Neural crest cell (in vitro differentiated cells): ENCODE measurements at regions not wholly inside any gene's neighbourhood (a gene's known extent, or its start where the extent isn't known, plus 50 kb on each side); places are given as distances from the start of the nearest gene placed in this dataset.

Experiments used
- DNase-seq: peaks from one replicate; pipeline ENCODE4 v3.0.0; 2021; ENCODE audit warnings: low read depth, mixed read lengths, low spot score
- H3K27ac Mint-ChIP-seq: one replicate; pipeline ENCODE4 v1.8.0; 2021; ENCODE audit warnings: mild to moderate bottlenecking, mixed read lengths; ENCODE audit not compliant: unreplicated experiment
- H3K27me3 Mint-ChIP-seq: 2 replicates; pipeline ENCODE4 v1.8.0; 2021; ENCODE audit warnings: low read depth, mild to moderate bottlenecking, mixed read lengths
- H3K36me3 Mint-ChIP-seq: 2 replicates; pipeline ENCODE4 v1.8.0; 2021; ENCODE audit warnings: low read depth, mild to moderate bottlenecking, mixed read lengths
- H3K4me1 Mint-ChIP-seq: 2 replicates; pipeline ENCODE4 v1.8.0; 2021; ENCODE audit warnings: mixed read lengths
- H3K4me3 Mint-ChIP-seq: one replicate; pipeline ENCODE4 v1.8.0; 2021; ENCODE audit warnings: mild to moderate bottlenecking, mixed read lengths
- H3K9me3 Mint-ChIP-seq: 2 replicates; pipeline ENCODE4 v1.8.0; 2021; ENCODE audit warnings: mixed read lengths
- TF ChIP-seq, protein P1 (sequence below): fragments of 200-600 bp; sonication (generic); conservative IDR thresholded peaks from 2 replicates; pipeline ENCODE4 v1.5.0; 2021; ENCODE audit warnings: antibody characterized with exemption, mild to moderate bottlenecking

DNA sequence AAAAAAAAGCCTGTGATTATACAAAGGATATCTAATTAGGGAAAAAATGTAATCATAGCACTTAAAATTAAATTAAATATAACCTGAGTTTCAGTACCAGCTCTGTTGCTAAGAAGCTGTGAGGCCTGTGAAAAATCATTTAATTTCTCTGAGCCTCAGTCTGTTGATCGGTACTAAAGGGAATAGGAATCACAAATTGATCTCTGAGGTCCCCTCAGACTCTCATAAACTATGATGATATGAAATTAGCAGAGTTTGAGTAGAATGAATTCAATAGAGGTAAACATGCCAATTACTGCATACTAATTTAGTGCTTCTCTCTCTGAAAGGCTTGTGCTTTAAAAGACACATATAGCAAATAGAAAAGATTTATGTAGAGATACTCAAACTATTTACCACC lies 416.8 kb upstream of the NCAM2 start:
- H3K4me1 Mint-ChIP-seq = no peaks in the 10 kb centered on the region

DNA sequence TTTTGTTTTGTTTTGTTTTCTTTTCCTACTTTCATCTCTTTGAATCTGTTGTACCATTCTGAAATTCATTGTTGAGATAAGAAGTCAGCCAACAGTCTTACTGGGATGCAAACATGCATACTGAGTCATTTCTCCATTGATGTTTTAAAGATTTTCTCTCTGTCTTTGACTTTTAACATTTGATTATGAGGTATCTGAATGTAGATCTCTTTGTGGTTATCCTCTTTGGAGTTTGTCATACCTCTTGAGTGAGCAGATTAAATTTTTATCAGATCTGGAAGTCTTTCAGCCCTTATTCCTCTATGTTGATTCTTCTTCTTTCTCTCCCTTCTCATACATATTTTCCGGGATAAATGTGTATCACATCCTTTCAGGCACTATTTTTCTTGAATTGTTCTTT lies 406.9 kb upstream of the NCAM2 start:
- Mint-ChIP-seq H3K4me1 (no peaks in the 10 kb centered on the region), H3K9me3 (peaks cover 3% of the 10 kb centered on the region), H3K36me3 (no peaks in the 10 kb centered on the region), H3K4me3 (no peak overlapping the region), H3K27ac (no peak overlapping the region), H3K27me3 (no peaks in the 10 kb centered on the region)
- DNase-seq = no peak
- TF ChIP-seq, protein P1, sequence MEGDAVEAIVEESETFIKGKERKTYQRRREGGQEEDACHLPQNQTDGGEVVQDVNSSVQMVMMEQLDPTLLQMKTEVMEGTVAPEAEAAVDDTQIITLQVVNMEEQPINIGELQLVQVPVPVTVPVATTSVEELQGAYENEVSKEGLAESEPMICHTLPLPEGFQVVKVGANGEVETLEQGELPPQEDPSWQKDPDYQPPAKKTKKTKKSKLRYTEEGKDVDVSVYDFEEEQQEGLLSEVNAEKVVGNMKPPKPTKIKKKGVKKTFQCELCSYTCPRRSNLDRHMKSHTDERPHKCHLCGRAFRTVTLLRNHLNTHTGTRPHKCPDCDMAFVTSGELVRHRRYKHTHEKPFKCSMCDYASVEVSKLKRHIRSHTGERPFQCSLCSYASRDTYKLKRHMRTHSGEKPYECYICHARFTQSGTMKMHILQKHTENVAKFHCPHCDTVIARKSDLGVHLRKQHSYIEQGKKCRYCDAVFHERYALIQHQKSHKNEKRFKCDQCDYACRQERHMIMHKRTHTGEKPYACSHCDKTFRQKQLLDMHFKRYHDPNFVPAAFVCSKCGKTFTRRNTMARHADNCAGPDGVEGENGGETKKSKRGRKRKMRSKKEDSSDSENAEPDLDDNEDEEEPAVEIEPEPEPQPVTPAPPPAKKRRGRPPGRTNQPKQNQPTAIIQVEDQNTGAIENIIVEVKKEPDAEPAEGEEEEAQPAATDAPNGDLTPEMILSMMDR = no peak

More for the DNA sequence above, 416.8 kb upstream of the NCAM2 start:
- Mint-ChIP-seq H3K4me3 (no peak overlapping the region), H3K9me3 (peaks cover 3% of the 10 kb centered on the region), H3K27me3 (no peaks in the 10 kb centered on the region), H3K36me3 (no peaks in the 10 kb centered on the region), H3K27ac (no peak overlapping the region)
- DNase-seq = no peak
- TF ChIP-seq, protein P1 = no peak

DNA sequence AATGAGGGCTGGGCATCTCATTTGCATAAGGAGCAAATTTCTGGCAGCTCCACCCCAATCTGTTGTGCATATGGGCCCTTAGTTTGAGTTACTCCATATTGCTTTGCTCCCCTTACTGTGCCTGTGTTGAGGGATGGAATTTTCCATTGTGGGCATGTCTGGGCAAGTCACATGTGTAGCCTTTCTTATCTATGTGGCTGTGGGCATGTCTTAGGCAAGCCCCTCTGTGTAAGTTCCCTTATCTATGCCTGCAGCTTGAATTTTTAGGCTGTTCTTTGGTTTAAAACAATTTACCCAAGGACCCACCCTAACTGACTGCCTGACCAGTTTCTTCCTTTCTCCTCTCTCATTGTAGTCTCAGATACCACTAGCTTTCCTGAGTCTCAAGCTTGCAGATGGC lies 405.7 kb upstream of the NCAM2 start:
- no peaks in the 10 kb centered on the region for H3K4me1 Mint-ChIP-seq
- H3K36me3 Mint-ChIP-seq = no peaks in the 10 kb centered on the region
- H3K27ac Mint-ChIP-seq = no peak overlapping the region
- TF ChIP-seq, protein P1 = no peak
- no peak overlapping the region for H3K4me3 Mint-ChIP-seq
- no peaks in the 10 kb centered on the region for H3K27me3 Mint-ChIP-seq
- DNase-seq = no peak
- H3K9me3 Mint-ChIP-seq = peaks cover 3% of the 10 kb centered on the region

DNA sequence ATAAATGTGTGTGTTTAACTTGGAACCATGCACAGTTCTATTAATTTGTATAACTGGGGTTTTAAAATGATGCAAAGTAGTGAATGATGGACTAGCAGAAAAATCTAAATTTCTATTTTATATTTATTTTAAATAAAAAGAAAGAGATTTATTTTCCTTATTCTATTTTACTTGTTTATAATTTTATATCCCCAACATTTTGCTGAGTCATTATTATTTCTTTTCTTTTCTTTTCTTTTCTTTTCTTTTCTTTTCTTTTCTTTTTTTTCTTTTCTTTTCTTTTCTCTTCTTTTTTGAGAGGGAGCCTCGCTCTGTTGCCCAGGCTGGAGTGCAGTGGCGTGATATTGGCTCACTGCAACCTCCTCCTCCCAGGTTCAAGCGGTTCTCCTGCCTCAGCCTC lies 395.0 kb upstream of the NCAM2 start:
- Mint-ChIP-seq H3K27ac (no peak overlapping the region), H3K9me3 (peaks cover 9% of the 10 kb centered on the region), H3K4me1 (no peaks in the 10 kb centered on the region), H3K36me3 (peaks cover 2% of the 10 kb centered on the region), H3K4me3 (no peak overlapping the region), H3K27me3 (no peaks in the 10 kb centered on the region)
- TF ChIP-seq, protein P1 = no peak
- DNase-seq = no peak

DNA sequence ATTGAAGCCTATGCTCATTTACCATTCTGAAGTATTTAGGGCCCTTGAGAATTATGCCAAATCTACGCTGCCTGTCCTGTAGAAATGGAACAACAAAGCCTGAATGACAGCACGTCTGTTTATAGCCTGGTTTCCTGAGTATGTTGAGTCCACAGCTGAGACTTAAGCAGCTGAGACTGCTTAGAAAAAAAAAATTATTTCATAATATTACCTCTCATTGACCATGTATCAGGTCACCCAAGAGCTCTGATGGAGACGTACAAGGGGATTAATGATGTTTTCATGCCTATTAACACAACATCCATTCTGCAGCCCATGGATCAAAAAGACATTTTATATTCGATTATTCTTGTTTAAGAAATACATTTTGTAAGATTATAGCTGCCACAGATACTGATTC lies 387.2 kb upstream of the NCAM2 start:
- H3K36me3 Mint-ChIP-seq = peaks cover 2% of the 10 kb centered on the region
- DNase-seq = no peak
- no peak overlapping the region for H3K27ac Mint-ChIP-seq
- no peak overlapping the region for H3K4me3 Mint-ChIP-seq
- H3K9me3 Mint-ChIP-seq = peaks cover 9% of the 10 kb centered on the region
- TF ChIP-seq, protein P1 = no peak
- H3K27me3 Mint-ChIP-seq = no peaks in the 10 kb centered on the region
- no peaks in the 10 kb centered on the region for H3K4me1 Mint-ChIP-seq

DNA sequence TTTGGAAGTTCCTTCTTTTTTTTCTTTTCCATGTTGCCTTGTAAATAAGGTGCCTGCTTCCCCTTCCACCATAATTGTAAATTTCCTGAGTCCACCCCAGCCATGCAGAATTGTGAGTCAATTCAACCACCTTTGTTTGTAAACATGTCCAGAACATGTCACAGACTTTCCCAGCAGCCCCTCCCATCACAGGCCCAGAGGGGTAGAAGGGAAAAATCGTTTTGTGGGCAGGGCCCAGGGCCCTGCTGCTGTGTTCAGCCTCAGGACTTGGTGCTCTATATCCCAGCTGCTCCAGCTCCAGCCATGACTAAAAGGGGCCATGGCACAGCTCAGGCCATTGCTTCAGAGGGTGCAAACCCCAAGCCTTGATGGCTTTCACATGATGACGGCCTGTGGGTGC lies 384.6 kb upstream of the NCAM2 start:
- Mint-ChIP-seq H3K4me3 (no peak overlapping the region), H3K4me1 (no peaks in the 10 kb centered on the region), H3K27me3 (no peaks in the 10 kb centered on the region), H3K27ac (no peak overlapping the region), H3K36me3 (no peaks in the 10 kb centered on the region), H3K9me3 (no peaks in the 10 kb centered on the region)
- no peak for DNase-seq
- TF ChIP-seq, protein P1 = no peak
